OCI-LY7 (cell line): ENCODE measurements at regions not wholly inside any gene's neighbourhood (a gene's known extent, or its start where the extent isn't known, plus 50 kb on each side); places are given as distances from the start of the nearest gene placed in this dataset.
A peak's percentile ranks its signal among the peaks of the same experiment; 100 is the strongest.

ENCODE experiments used
- BruUV-seq: library from RNA; stranded (reverse); fragments of 400-500 nt; replicated peaks from 2 replicates; lab custom pipeline; 2021; lab: Mats Ljungman, UMichigan
- CTCF ChIA-PET: fragments of 300-600 bp; sonication (Branson Sonifier 250); formaldehyde crosslinking; loops from one replicate; lab custom pipeline; 2022; ENCODE audit warnings: antibody characterized with exemption; ENCODE audit not compliant: unreplicated experiment; lab: Charles Lee
- POLR2A ChIA-PET: fragments of 300-600 bp; sonication (Branson Sonifier 250); formaldehyde crosslinking; loops from one replicate; lab custom pipeline; 2022; ENCODE audit warnings: antibody characterized with exemption; lab: Charles Lee
- DNase-seq: peaks from one replicate; pipeline ENCODE4 v3.0.0-alpha.2; 2015; ENCODE audit warnings: low spot score
- H2AFZ ChIP-seq: fragments of 200-600 bp; sonication (generic), shearing (Covaris generic); 2 replicates; pipeline ENCODE4 v1.6.1; 2014; ENCODE audit warnings: mild to moderate bottlenecking, antibody characterized with exemption, low read length, moderate library complexity
- H3K27ac ChIP-seq: fragments of 200-600 bp; sonication (generic); 2 replicates; pipeline ENCODE4 v1.5.1; 2014; ENCODE audit warnings: mixed run types, low read depth, mild to moderate bottlenecking, moderate library complexity, low read length, inconsistent platforms; ENCODE audit not compliant: poor library complexity, severe bottlenecking
- H3K36me3 ChIP-seq: fragments of 200-600 bp; sonication (generic); 2 replicates; pipeline ENCODE4 v1.6.1; 2014; ENCODE audit warnings: mild to moderate bottlenecking, antibody characterized with exemption, low read length, moderate library complexity, mixed read lengths; ENCODE audit not compliant: insufficient read depth
- H3K4me1 ChIP-seq: fragments of 200-600 bp; sonication (generic); 2 replicates; pipeline ENCODE4 v1.5.1; 2014; ENCODE audit warnings: mild to moderate bottlenecking, low read length; ENCODE audit not compliant: insufficient read depth, poor library complexity, severe bottlenecking
- H3K4me2 ChIP-seq: fragments of 200-600 bp; sonication (generic); 2 replicates; pipeline ENCODE4 v1.6.1; 2014; ENCODE audit warnings: mild to moderate bottlenecking, low read length
- H3K4me3 ChIP-seq: fragments of 200-600 bp; sonication (generic); 2 replicates; pipeline ENCODE4 v1.5.1; 2014; ENCODE audit warnings: mild to moderate bottlenecking, low read depth, low read length; ENCODE audit not compliant: poor library complexity, severe bottlenecking
- H3K79me2 ChIP-seq: fragments of 200-600 bp; sonication (generic); 2 replicates; pipeline ENCODE4 v1.6.1; 2016; ENCODE audit warnings: low read depth, mild to moderate bottlenecking, low read length, moderate library complexity, mixed read lengths; ENCODE audit not compliant: insufficient read depth
- H3K9me2 ChIP-seq: fragments of 200-600 bp; sonication (generic); 2 replicates; pipeline ENCODE4 v1.6.1; 2016; ENCODE audit warnings: mild to moderate bottlenecking, low read length, mixed read lengths; ENCODE audit not compliant: insufficient read depth
- H3K9me3 ChIP-seq: fragments of 200-600 bp; sonication (generic); 2 replicates; pipeline ENCODE4 v1.6.1; 2014; ENCODE audit warnings: mild to moderate bottlenecking, mixed run types, low read length, mixed read lengths
- H4K20me1 ChIP-seq: fragments of 200-600 bp; sonication (generic); 2 replicates; pipeline ENCODE4 v1.6.1; 2014; ENCODE audit warnings: mild to moderate bottlenecking, antibody characterized with exemption, low read length, moderate library complexity, mixed read lengths; ENCODE audit not compliant: insufficient read depth
- CTCF ChIP-seq: fragments of 200-600 bp; sonication (generic); conservative IDR thresholded peaks from 2 replicates; pipeline ENCODE4 v1.5.1; 2014; ENCODE audit warnings: mild to moderate bottlenecking, antibody characterized with exemption, low read length, moderate library complexity, mixed read lengths
- EZH2phosphoT487 ChIP-seq: fragments of 200-600 bp; sonication (generic); IDR thresholded peaks from 2 replicates; pipeline ENCODE4 v1.6.1; 2018; ENCODE audit warnings: low read depth, borderline replicate concordance, mild to moderate bottlenecking, mixed run types, antibody characterized with exemption, low read length, moderate library complexity, mixed read lengths
- intact Hi-C: fragments of 100-400 bp; cut with micrococcal nuclease; formaldehyde crosslinking; loops from one replicate; pipeline ENCODE4 v1.10.0; 2022; ENCODE audit not compliant: unreplicated experiment

- Histone ChIP-seq H3K79me2 (no peaks in the 10 kb centered on the region), H3K27ac (no peak overlapping the region), H3K4me3 (no peak overlapping the region), H3K9me3 (no peaks in the 10 kb centered on the region), H3K9me2 (no peaks in the 10 kb centered on the region), H3K4me1 (no peaks in the 10 kb centered on the region), H3K4me2 (no peak overlapping the region), H3K36me3 (no peaks in the 10 kb centered on the region), H4K20me1 (no peaks in the 10 kb centered on the region), H2AFZ (no peak overlapping the region)
- TF ChIP-seq EZH2phosphoT487 (no peak), CTCF (no peak)
- no peak for DNase-seq
- no TSS peak for BruUV-seq
- intact Hi-C loops = no loop called here
- POLR2A ChIA-PET = no interaction called here
- CTCF ChIA-PET = no interaction called here
Observed at GRCh38 chr2:58688813-58689212, 447.7 kb upstream of the FANCL start.

GRCh38 chr2:58686776-58687175 is 445.7 kb upstream of the FANCL start:
- Histone ChIP-seq H3K79me2 (no peaks in the 10 kb centered on the region), H3K4me1 (no peaks in the 10 kb centered on the region), H3K4me3 (no peak overlapping the region), H3K27ac (no peak overlapping the region), H2AFZ (no peak overlapping the region), H3K36me3 (no peaks in the 10 kb centered on the region), H3K9me3 (no peaks in the 10 kb centered on the region), H4K20me1 (no peaks in the 10 kb centered on the region), H3K9me2 (no peaks in the 10 kb centered on the region), H3K4me2 (no peak overlapping the region)
- no TSS peak for BruUV-seq
- no peak for DNase-seq
- ChIA-PET POLR2A (no interaction called here), CTCF (no interaction called here)
- intact Hi-C loops = no loop called here
- TF ChIP-seq CTCF (no peak), EZH2phosphoT487 (no peak)

GRCh38 chr2:58680755-58681310 is 439.7 kb upstream of the FANCL start:
- Histone ChIP-seq H4K20me1 (no peaks in the 10 kb centered on the region), H3K9me2 (no peaks in the 10 kb centered on the region), H3K36me3 (no peaks in the 10 kb centered on the region), H2AFZ (no peak overlapping the region), H3K4me2 (no peak overlapping the region), H3K27ac (no peak overlapping the region), H3K4me1 (no peaks in the 10 kb centered on the region), H3K4me3 (no peak overlapping the region), H3K9me3 (no peaks in the 10 kb centered on the region), H3K79me2 (no peaks in the 10 kb centered on the region)
- BruUV-seq = no TSS peak
- no peak for DNase-seq
- ChIA-PET POLR2A (interaction anchor here (0.7 kb wide), 1 partner anchor 202 kb away, joined by 3 read pairs; no protein-coding TSS in a partner anchor), CTCF (no interaction called here)
- peak; percentile 44 for TF ChIP-seq CTCF
- TF ChIP-seq EZH2phosphoT487 = no peak
- intact Hi-C loops = no loop called here
